ENCODE measurements at regions not wholly inside any gene's neighbourhood (a gene's known extent, or its start where the extent isn't known, plus 50 kb on each side); places are given as distances from the start of the nearest gene placed in this dataset.

DNA sequence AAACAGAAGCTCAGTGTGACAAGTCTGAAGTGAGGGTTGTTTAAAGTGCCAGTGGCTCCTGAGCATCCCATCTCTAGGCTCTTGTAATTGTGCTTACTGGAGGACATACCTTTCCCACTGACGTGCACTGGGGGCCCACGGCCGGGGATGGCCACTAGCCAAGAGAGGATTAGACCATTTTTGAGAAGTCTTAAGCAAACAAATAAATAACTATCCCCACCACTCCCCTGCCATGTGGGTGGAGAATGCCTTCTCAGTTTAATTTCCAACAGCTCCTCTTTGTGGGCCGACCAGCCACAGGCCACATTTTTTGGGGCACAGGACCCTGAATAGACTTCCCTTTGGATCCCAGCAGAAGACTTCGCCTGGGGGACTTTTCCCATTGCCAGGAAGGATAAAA, 125.0 kb upstream of the MSX1 start:
- H3K4me3 ChIP-seq (ENCODE audit: low read depth, low read length) = no peak overlapping the region
- no peak for TF ChIP-seq CTCF (IDR thresholded peaks at IDR 0.05; ENCODE audit: insufficient read depth, low read length)
- no peak for DNase-seq (ENCODE audit: low read depth)

- DNase-seq (ENCODE audit: low read depth) = no peak
- TF ChIP-seq CTCF (IDR thresholded peaks at IDR 0.05; ENCODE audit: insufficient read depth, low read length) = no peak
- no peak overlapping the region for H3K4me3 ChIP-seq (ENCODE audit: low read depth, low read length)
Measured at GRCh38 chr4:4733663-4734062, 125.8 kb upstream of the MSX1 start.

DNA sequence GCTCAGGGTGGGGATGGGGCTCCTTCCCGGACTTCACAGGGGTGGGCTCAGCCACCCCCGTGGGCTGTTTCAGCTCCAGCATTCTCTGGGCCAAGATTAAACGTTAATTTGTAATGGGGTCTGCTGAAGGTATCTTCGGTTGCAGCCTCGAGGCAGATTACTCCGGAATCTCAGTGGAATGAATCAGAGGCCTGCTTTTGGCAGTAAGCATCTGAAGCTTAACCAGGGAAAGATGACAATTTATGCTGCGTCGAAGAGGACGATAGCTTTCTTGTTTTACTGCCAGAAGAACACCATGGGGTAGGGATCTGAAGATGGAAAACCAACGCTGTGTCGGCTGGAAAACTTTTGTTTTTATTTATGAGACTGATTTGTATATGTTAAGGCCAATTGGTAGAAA, 129.2 kb upstream of the MSX1 start:
- TF ChIP-seq CTCF (IDR thresholded peaks at IDR 0.05; ENCODE audit: insufficient read depth, low read length) = no peak
- no peak overlapping the region for H3K4me3 ChIP-seq (ENCODE audit: low read depth, low read length)
- peak; percentile 30 for DNase-seq (ENCODE audit: low read depth)

DNA sequence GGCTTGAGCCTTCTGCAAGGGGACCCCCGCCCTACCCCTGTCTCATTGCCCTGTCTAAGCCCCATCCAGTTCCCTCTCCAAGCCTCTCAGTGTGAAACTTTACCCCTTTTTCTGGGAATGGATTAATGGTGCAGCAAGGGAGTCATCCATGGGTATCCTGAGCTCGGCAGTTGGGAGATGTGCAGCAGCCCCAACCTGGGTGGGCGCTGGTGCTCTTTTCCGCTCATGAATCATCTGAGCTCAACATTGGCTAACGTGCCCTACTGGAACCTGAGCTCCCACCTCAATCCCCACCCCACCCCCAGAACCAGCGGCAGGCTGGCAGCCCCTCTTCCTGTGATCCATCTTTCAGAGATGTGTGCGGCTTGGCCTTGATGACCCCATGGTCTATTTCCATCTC, 130.3 kb upstream of the MSX1 start:
- DNase-seq (ENCODE audit: low read depth) = no peak
- no peak for TF ChIP-seq CTCF (IDR thresholded peaks at IDR 0.05; ENCODE audit: insufficient read depth, low read length)
- no peak overlapping the region for H3K4me3 ChIP-seq (ENCODE audit: low read depth, low read length)

GRCh38 chr4:4727536-4727935, 131.9 kb upstream of the MSX1 start:
- no peak for DNase-seq (ENCODE audit: low read depth)
- no peak overlapping the region for H3K4me3 ChIP-seq (ENCODE audit: low read depth, low read length)
- TF ChIP-seq CTCF (IDR thresholded peaks at IDR 0.05; ENCODE audit: insufficient read depth, low read length) = no peak

DNA sequence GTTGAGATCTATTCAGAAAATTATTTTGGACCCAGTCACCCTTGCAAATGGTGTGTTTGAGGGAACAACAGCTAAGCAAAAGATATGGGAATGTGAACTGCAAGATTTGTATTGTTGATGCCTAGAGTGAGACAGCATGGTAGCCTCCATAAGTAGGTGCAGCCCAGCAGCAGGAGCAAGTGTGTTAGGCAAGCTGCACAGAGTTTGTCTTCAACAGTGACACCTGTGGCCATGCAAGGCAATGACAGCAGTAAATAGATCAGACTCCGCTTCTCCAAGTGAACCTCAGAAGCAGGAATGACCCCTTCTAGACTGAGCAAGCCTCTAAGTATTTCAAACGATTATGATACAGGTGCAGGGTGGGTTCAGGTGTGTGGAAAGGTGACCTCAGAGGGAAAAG, 133.4 kb upstream of the MSX1 start:
- H3K4me3 ChIP-seq (ENCODE audit: low read depth, low read length) = no peak overlapping the region
- no peak for DNase-seq (ENCODE audit: low read depth)
- TF ChIP-seq CTCF (IDR thresholded peaks at IDR 0.05; ENCODE audit: insufficient read depth, low read length) = peak; percentile 24

- DNase-seq (ENCODE audit: low read depth) = no peak
- no peak overlapping the region for H3K4me3 ChIP-seq (ENCODE audit: low read depth, low read length)
- TF ChIP-seq CTCF (IDR thresholded peaks at IDR 0.05; ENCODE audit: insufficient read depth, low read length) = no peak
Measured at GRCh38 chr4:4724321-4724720, 135.1 kb upstream of the MSX1 start.
